ENCODE measurements at regions not wholly inside any gene's neighbourhood (a gene's known extent, or its start where the extent isn't known, plus 50 kb on each side); places are given as distances from the start of the nearest gene placed in this dataset.

DNA sequence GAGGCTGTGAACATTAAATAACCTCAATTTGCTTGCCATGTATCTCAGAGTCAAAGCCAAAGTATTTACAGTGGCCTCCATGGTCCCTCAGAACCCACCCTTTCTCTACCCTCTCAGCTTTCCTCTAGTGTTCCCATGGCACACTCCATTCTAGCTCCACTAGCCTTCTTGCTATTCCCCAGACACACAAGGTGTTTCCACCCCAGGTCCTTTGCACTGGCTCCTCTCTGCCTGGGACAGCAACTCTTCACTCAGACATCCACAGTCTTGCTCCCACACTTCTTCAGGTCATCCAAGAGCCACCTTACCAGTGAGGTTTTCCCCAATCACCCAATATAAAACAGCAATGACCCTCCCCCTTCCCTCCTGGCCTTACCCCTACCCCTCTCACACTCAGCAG is 56.5 kb upstream of the PLEKHG1 start:
- Mint-ChIP-seq H3K9me3 (ENCODE audit: unreplicated experiment) (no peaks in the 10 kb centered on the region), H3K4me3 (ENCODE audit: unreplicated experiment) (no peak overlapping the region), H3K27me3 (ENCODE audit: unreplicated experiment) (peaks cover 54% of the 10 kb centered on the region), H3K36me3 (ENCODE audit: unreplicated experiment) (no peaks in the 10 kb centered on the region), H3K27ac (ENCODE audit: unreplicated experiment) (no peak overlapping the region), H3K4me1 (ENCODE audit: unreplicated experiment) (peaks cover 2% of the 10 kb centered on the region)
- DNase-seq (ENCODE audit: extremely low spot score, unreplicated experiment) = no peak
- TF ChIP-seq, protein P1, sequence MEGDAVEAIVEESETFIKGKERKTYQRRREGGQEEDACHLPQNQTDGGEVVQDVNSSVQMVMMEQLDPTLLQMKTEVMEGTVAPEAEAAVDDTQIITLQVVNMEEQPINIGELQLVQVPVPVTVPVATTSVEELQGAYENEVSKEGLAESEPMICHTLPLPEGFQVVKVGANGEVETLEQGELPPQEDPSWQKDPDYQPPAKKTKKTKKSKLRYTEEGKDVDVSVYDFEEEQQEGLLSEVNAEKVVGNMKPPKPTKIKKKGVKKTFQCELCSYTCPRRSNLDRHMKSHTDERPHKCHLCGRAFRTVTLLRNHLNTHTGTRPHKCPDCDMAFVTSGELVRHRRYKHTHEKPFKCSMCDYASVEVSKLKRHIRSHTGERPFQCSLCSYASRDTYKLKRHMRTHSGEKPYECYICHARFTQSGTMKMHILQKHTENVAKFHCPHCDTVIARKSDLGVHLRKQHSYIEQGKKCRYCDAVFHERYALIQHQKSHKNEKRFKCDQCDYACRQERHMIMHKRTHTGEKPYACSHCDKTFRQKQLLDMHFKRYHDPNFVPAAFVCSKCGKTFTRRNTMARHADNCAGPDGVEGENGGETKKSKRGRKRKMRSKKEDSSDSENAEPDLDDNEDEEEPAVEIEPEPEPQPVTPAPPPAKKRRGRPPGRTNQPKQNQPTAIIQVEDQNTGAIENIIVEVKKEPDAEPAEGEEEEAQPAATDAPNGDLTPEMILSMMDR (IDR thresholded peaks at IDR 0.05) = no peak

DNA sequence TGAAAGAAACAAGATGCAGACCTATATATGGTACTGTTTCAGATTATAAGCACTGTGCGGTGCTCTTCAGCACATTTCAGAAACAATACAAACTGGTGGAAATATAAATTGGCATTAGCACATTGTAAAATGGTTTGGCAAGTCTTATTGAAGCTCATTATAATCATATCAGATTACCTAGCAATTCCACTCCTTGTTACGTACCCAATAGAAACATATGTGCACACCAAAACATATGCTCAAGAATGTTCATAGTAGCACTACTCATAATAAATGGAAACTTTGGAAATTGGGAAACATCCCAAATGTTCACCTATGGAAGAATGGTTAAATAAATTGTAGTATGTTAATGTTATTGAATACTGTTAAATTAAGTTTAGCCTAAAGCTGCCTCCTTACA is 54.9 kb upstream of the PLEKHG1 start:
- Mint-ChIP-seq H3K27ac (ENCODE audit: unreplicated experiment) (no peak overlapping the region), H3K36me3 (ENCODE audit: unreplicated experiment) (no peaks in the 10 kb centered on the region), H3K27me3 (ENCODE audit: unreplicated experiment) (peaks cover 39% of the 10 kb centered on the region), H3K4me3 (ENCODE audit: unreplicated experiment) (no peak overlapping the region), H3K4me1 (ENCODE audit: unreplicated experiment) (peaks cover 2% of the 10 kb centered on the region), H3K9me3 (ENCODE audit: unreplicated experiment) (no peaks in the 10 kb centered on the region)
- TF ChIP-seq, protein P1 (IDR thresholded peaks at IDR 0.05) = no peak
- DNase-seq (ENCODE audit: extremely low spot score, unreplicated experiment) = no peak

DNA sequence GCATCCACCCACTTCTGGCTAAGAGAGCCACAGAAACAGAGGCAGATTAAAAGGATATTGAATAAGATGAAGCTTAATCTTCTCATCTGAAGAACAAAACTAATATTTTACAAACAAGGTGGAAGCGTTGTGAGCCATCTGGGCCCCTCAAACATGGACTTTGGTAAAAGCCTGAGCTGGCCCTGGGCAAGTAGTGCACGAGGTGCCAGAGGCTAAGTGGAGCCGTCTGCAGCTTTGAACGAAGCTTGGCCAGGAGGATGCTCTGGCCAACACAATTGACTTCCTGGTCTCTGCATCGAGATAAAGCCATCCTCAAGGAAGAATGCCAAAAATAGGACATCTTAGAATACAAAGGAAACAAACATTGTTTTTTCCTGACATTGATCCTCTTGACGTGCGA is 53.2 kb upstream of the PLEKHG1 start:
- no peaks in the 10 kb centered on the region for H3K9me3 Mint-ChIP-seq (ENCODE audit: unreplicated experiment)
- H3K27ac Mint-ChIP-seq (ENCODE audit: unreplicated experiment) = no peak overlapping the region
- H3K4me1 Mint-ChIP-seq (ENCODE audit: unreplicated experiment) = peaks cover 2% of the 10 kb centered on the region
- H3K27me3 Mint-ChIP-seq (ENCODE audit: unreplicated experiment) = peaks cover 36% of the 10 kb centered on the region
- DNase-seq (ENCODE audit: extremely low spot score, unreplicated experiment) = no peak
- H3K4me3 Mint-ChIP-seq (ENCODE audit: unreplicated experiment) = no peak overlapping the region
- no peaks in the 10 kb centered on the region for H3K36me3 Mint-ChIP-seq (ENCODE audit: unreplicated experiment)
- TF ChIP-seq, protein P1 (IDR thresholded peaks at IDR 0.05) = no peak

DNA sequence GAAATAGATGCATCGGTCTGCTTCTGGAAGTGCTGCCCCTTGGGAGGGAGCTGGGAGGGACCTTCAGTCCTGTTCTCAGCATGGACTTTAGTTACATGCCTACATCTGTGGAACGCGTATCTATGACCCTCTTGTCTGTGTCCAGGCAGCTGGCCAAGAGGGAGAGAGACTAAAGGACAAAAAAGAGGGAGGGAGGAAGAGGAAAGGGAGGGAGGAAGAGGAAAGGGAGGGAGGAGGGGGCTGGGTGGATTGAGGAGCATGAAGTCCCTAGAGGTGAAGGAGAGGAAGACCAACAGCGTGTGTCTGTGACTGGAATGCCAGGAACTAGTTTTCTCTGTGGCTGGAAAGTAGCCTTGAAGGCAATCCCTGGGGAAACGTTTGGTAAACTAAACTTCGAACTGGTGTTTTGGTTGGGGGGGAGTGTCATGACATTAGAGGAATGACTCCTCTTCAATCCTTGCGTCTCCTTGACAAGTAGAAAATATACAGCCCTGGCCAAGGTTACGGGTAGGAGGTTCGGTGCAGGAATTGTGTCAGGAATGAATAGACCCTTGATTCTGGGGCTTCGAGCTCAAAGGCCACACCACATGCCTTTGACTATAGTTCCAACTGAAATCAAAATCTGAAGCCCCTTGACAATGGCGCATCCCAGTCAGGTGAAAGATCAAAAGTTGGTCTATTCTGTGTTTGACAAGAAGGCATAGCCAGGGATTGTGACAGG is 52.0 kb upstream of the PLEKHG1 start:
- Mint-ChIP-seq H3K9me3 (ENCODE audit: unreplicated experiment) (no peaks in the 10 kb centered on the region), H3K27ac (ENCODE audit: unreplicated experiment) (no peak overlapping the region), H3K36me3 (ENCODE audit: unreplicated experiment) (no peaks in the 10 kb centered on the region), H3K4me1 (ENCODE audit: unreplicated experiment) (peaks cover 2% of the 10 kb centered on the region), H3K4me3 (ENCODE audit: unreplicated experiment) (no peak overlapping the region), H3K27me3 (ENCODE audit: unreplicated experiment) (peaks cover 36% of the 10 kb centered on the region)
- TF ChIP-seq, protein P1 (IDR thresholded peaks at IDR 0.05) = no peak
- DNase-seq (ENCODE audit: extremely low spot score, unreplicated experiment) = no peak

DNA sequence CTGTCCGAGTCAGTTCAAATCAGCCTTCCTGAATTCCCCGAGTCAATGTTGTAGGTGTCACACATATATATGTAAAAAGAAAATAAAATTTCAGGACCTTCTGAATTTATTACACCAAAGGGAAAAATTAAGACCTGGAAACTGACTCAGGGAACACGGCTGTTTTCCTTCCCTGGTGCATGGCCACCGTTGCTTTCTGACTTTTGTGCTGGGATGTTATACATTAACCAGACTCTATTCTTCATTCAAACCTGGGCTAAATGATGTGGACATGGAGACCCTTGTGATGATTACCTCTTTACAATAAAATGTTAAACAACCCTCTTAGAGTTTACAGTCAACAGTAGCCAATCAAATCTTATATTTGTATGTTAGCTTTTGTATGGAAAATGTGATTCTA is 51.4 kb upstream of the PLEKHG1 start:
- Mint-ChIP-seq H3K4me1 (ENCODE audit: unreplicated experiment) (peaks cover 2% of the 10 kb centered on the region), H3K4me3 (ENCODE audit: unreplicated experiment) (no peak overlapping the region), H3K9me3 (ENCODE audit: unreplicated experiment) (no peaks in the 10 kb centered on the region), H3K36me3 (ENCODE audit: unreplicated experiment) (no peaks in the 10 kb centered on the region), H3K27me3 (ENCODE audit: unreplicated experiment) (peaks cover 34% of the 10 kb centered on the region), H3K27ac (ENCODE audit: unreplicated experiment) (no peak overlapping the region)
- DNase-seq (ENCODE audit: extremely low spot score, unreplicated experiment) = no peak
- TF ChIP-seq, protein P1 (IDR thresholded peaks at IDR 0.05) = no peak

Data from osteocyte (in vitro differentiated cells).